H1 (cell line): ENCODE measurements at regions not wholly inside any gene's neighbourhood (a gene's known extent, or its start where the extent isn't known, plus 50 kb on each side); places are given as distances from the start of the nearest gene placed in this dataset.

Experiments used
- CTCF ChIA-PET: fragments of 300-600 bp; sonication (Branson Sonifier 250); formaldehyde crosslinking; loops from one replicate; lab custom pipeline; 2021; ENCODE audit not compliant: partially characterized antibody; lab: Charles Lee
- POLR2A ChIA-PET: fragments of 300-600 bp; sonication (Branson Sonifier 250); formaldehyde crosslinking; loops from one replicate; lab custom pipeline; 2021; ENCODE audit warnings: inconsistent platforms; ENCODE audit not compliant: partially characterized antibody; lab: Charles Lee
- DNase-seq, 2 experiments: peaks; one replicate each; pipeline versions ENCODE4 v3.0.0 to v3.0.0-alpha.2; 2010 to 2022; ENCODE audit warnings: low spot score in 2 of 2, low read depth in 1 of 2, mixed read lengths in 1 of 2
- FAIRE-seq: peaks from 2 replicates; lab custom pipeline; 2011; peaks lifted over from hg19 to GRCh38; lab: Jason Lieb, UNC
- H2AFZ ChIP-seq: 2 replicates; pipeline ENCODE4 v1.8.1; 2012; ENCODE audit warnings: low read length, inconsistent platforms
- H2AK5ac ChIP-seq: 2 replicates; pipeline ENCODE4 v1.6.1; 2013; ENCODE audit warnings: low read depth, low read length
- H2BK120ac ChIP-seq: replicated peaks from 2 replicates; pipeline ENCODE3; 2013; ENCODE audit warnings: low read depth, low read length, inconsistent platforms
- H2BK12ac ChIP-seq: 2 replicates; pipeline ENCODE4 v1.6.1; 2013; ENCODE audit warnings: low read depth, low read length
- H2BK15ac ChIP-seq: 2 replicates; pipeline ENCODE4 v1.6.1; 2013; ENCODE audit warnings: low read length
- H2BK20ac ChIP-seq: 2 replicates; pipeline ENCODE4 v1.6.1; 2013; ENCODE audit warnings: low read length
- H2BK5ac ChIP-seq: 2 replicates; pipeline ENCODE4 v1.6.1; 2013; ENCODE audit warnings: low read depth, low read length
- H3K14ac ChIP-seq: 2 replicates; pipeline ENCODE4 v1.6.1; 2013; ENCODE audit warnings: inconsistent platforms; ENCODE audit not compliant: insufficient read length
- H3K18ac ChIP-seq: 2 replicates; pipeline ENCODE4 v1.6.1; 2013; ENCODE audit warnings: low read length; ENCODE audit errors: extremely low read depth
- H3K23ac ChIP-seq: 2 replicates; pipeline ENCODE4 v1.6.1; 2013; ENCODE audit warnings: inconsistent platforms; ENCODE audit not compliant: insufficient read length
- H3K23me2 ChIP-seq: 2 replicates; pipeline ENCODE4 v1.6.1; 2013; ENCODE audit warnings: low read depth, low read length
- H3K27ac ChIP-seq: 2 replicates; pipeline ENCODE4 v1.6.1; 2011; ENCODE audit warnings: low read depth, low read length, inconsistent platforms
- H3K27me3 ChIP-seq, 4 experiments: replicated peaks in 1 of 4; 1 replicate in 1 of 4; 2 replicates in 3 of 4; pipeline versions ENCODE4 v1.6.1 to v1.8.1; 2011 to 2013; ENCODE audit warnings: low read length in 3 of 4, mild to moderate bottlenecking in 3 of 4, inconsistent platforms in 2 of 4, mixed read lengths in 2 of 4, moderate library complexity in 1 of 4; ENCODE audit not compliant: control insufficient read depth in 3 of 4, insufficient read depth in 3 of 4; ENCODE audit errors: extremely low read depth in 1 of 4
- H3K36me3 ChIP-seq, 4 experiments: 2 replicates each; pipeline versions ENCODE4 v1.6.1 to v1.8.1; 2011 to 2013; ENCODE audit warnings: mild to moderate bottlenecking in 4 of 4, low read length in 3 of 4, moderate library complexity in 2 of 4, control low read depth in 1 of 4, inconsistent platforms in 1 of 4; ENCODE audit not compliant: insufficient read depth in 4 of 4, control insufficient read depth in 2 of 4
- H3K4ac ChIP-seq: replicated peaks from 2 replicates; pipeline ENCODE3; 2013; ENCODE audit warnings: low read length, low read depth, mixed read lengths, inconsistent platforms; ENCODE audit not compliant: insufficient read length
- H3K4me1 ChIP-seq, 4 experiments: replicated peaks in 1 of 4; 1 replicate in 1 of 4; 2 replicates in 3 of 4; pipeline versions ENCODE4 v1.6.1 to v1.8.1; 2011 to 2013; ENCODE audit warnings: low read length in 3 of 4, inconsistent platforms in 2 of 4, mixed read lengths in 1 of 4; ENCODE audit not compliant: insufficient read depth in 4 of 4, control insufficient read depth in 3 of 4
- H3K4me2 ChIP-seq, 2 experiments: 2 replicates each; pipeline versions ENCODE4 v1.6.1 to v1.8.1; 2011 to 2013; ENCODE audit warnings: low read depth in 2 of 2, low read length in 2 of 2, control low read depth in 1 of 2, inconsistent platforms in 1 of 2, mild to moderate bottlenecking in 1 of 2; ENCODE audit not compliant: insufficient read depth in 1 of 2
- H3K4me3 ChIP-seq, 4 experiments: fragments of 200-600, 300-600 bp in 1 of 4; sonication (generic), shearing (Covaris generic), sonication (Bioruptor Twin) in 1 of 4; 2 replicates each; pipeline versions ENCODE4 v1.5.1 to v1.8.1; 2011 to 2016; ENCODE audit warnings: low read length in 4 of 4, low read depth in 3 of 4, control low read depth in 2 of 4, inconsistent platforms in 2 of 4, mild to moderate bottlenecking in 2 of 4, mixed read lengths in 1 of 4, moderate library complexity in 1 of 4; ENCODE audit not compliant: insufficient read depth in 2 of 4; ENCODE audit errors: extremely low read depth in 1 of 4
- H3K56ac ChIP-seq: replicated peaks from 2 replicates; pipeline ENCODE3; 2013; ENCODE audit warnings: low read depth, mild to moderate bottlenecking, mixed read lengths, low read length, inconsistent platforms; ENCODE audit not compliant: insufficient read length
- H3K79me1 ChIP-seq: 2 replicates; pipeline ENCODE4 v1.6.1; 2013; ENCODE audit warnings: low read depth, low read length, control low read depth
- H3K79me2 ChIP-seq, 2 experiments: 2 replicates each; pipeline versions ENCODE4 v1.6.1 to v1.8.1; 2012 to 2013; ENCODE audit warnings: low read length in 2 of 2, mild to moderate bottlenecking in 2 of 2, inconsistent platforms in 1 of 2; ENCODE audit not compliant: insufficient read depth in 2 of 2, control insufficient read depth in 1 of 2
- H3K9ac ChIP-seq, 4 experiments: replicated peaks in 1 of 4; 1 replicate in 1 of 4; 2 replicates in 3 of 4; pipeline versions ENCODE4 v1.6.1 to v1.8.1; 2011 to 2013; ENCODE audit warnings: low read depth in 3 of 4, low read length in 3 of 4, control low read depth in 2 of 4, mild to moderate bottlenecking in 2 of 4, moderate library complexity in 2 of 4, inconsistent platforms in 1 of 4; ENCODE audit errors: extremely low read depth in 1 of 4
- H3K9me3 ChIP-seq, 2 experiments: 2 replicates each; pipeline versions ENCODE4 v1.6.1 to v1.8.1; 2012 to 2013; ENCODE audit warnings: mild to moderate bottlenecking in 2 of 2, moderate library complexity in 2 of 2, control low read depth in 1 of 2, inconsistent platforms in 1 of 2, low read depth in 1 of 2, low read length in 1 of 2, mixed read lengths in 1 of 2; ENCODE audit not compliant: insufficient read depth in 2 of 2
- H4K20me1 ChIP-seq, 2 experiments: replicated peaks in 1 of 2; 2 replicates each; pipeline versions ENCODE3 to v1.8.1; 2011 to 2013; ENCODE audit warnings: inconsistent platforms in 2 of 2, low read length in 2 of 2, mild to moderate bottlenecking in 1 of 2; ENCODE audit not compliant: insufficient read depth in 2 of 2, control insufficient read depth in 1 of 2
- H4K5ac ChIP-seq: 2 replicates; pipeline ENCODE4 v1.6.1; 2013; ENCODE audit warnings: low read length, low read depth, mixed read lengths, inconsistent platforms; ENCODE audit not compliant: insufficient read length
- H4K8ac ChIP-seq: 2 replicates; pipeline ENCODE4 v1.8.0; 2013; ENCODE audit warnings: mild to moderate bottlenecking, moderate library complexity, low read length, inconsistent platforms; ENCODE audit not compliant: insufficient read depth; ENCODE audit errors: extremely low read depth
- H4K91ac ChIP-seq: replicated peaks from 2 replicates; pipeline ENCODE3; 2013; ENCODE audit warnings: low read length, mixed read lengths, inconsistent platforms; ENCODE audit not compliant: insufficient read length
- BACH1 ChIP-seq: IDR thresholded peaks from 2 replicates; pipeline ENCODE4 v1.6.1; 2012; ENCODE audit warnings: low read length, improper control_type of control experiment
- CBX5 ChIP-seq: fragments of 300-800, 300-1000 bp; sonication (generic); IDR thresholded peaks from 2 replicates; pipeline ENCODE4 v1.7.1; 2016; ENCODE audit warnings: antibody characterized with exemption, low read length, low read depth
- EZH2 ChIP-seq: fragments of 200-600 bp; sonication (generic); IDR thresholded peaks from 2 replicates; pipeline ENCODE4 v1.7.1; 2012; ENCODE audit warnings: low read depth, mild to moderate bottlenecking, moderate library complexity, low read length, inconsistent platforms; ENCODE audit not compliant: severe bottlenecking
- FOSL1 ChIP-seq: IDR thresholded peaks from 2 replicates; pipeline ENCODE4 v1.6.1; 2011; ENCODE audit warnings: mild to moderate bottlenecking, low read depth, low read length, moderate library complexity; ENCODE audit not compliant: insufficient read depth
- KDM1A ChIP-seq: fragments of 200-600, 300-600 bp; sonication (generic); IDR thresholded peaks from 2 replicates; pipeline ENCODE4 v1.7.1; 2016; ENCODE audit warnings: mild to moderate bottlenecking, low read length, borderline replicate concordance
- MAFK ChIP-seq: IDR thresholded peaks from 2 replicates; pipeline ENCODE4 v1.6.1; 2012; ENCODE audit warnings: low read depth, mild to moderate bottlenecking, improper control_type of control experiment, low read length
- NANOG ChIP-seq: IDR thresholded peaks from 2 replicates; pipeline ENCODE4 v1.6.1; 2011; ENCODE audit warnings: low read length, low read depth, mild to moderate bottlenecking, inconsistent platforms; ENCODE audit not compliant: insufficient read depth, poor library complexity, severe bottlenecking
- POLR2A ChIP-seq, 2 experiments: IDR thresholded peaks; 1 replicate in 1 of 2; 2 replicates in 1 of 2; pipeline ENCODE4 v1.6.1; 2011; ENCODE audit warnings: low read depth in 2 of 2, low read length in 2 of 2, mild to moderate bottlenecking in 2 of 2; ENCODE audit errors: control extremely low read depth in 1 of 2
- POU5F1 ChIP-seq: IDR thresholded peaks from 2 replicates; pipeline ENCODE4 v1.6.1; 2011; ENCODE audit warnings: low read depth, mild to moderate bottlenecking, low read length, moderate library complexity
- RAD21 ChIP-seq, 2 experiments: IDR thresholded peaks in 1 of 2; conservative IDR thresholded peaks in 1 of 2; 2 replicates each; pipeline ENCODE4 v1.6.1; 2011; ENCODE audit warnings: low read depth in 2 of 2, low read length in 2 of 2, improper control_type of control experiment in 1 of 2, inconsistent platforms in 1 of 2, mild to moderate bottlenecking in 1 of 2, moderate library complexity in 1 of 2
- RFX5 ChIP-seq: IDR thresholded peaks from 2 replicates; pipeline ENCODE4 v1.6.1; 2011; ENCODE audit warnings: low read depth, low read length, improper control_type of control experiment, borderline replicate concordance
- SIRT6 ChIP-seq: IDR thresholded peaks from one replicate; pipeline ENCODE4 v1.7.1; 2012; ENCODE audit warnings: low read length, inconsistent platforms
- WGBS, 2 experiments: shearing (Covaris generic) in 1 of 2; methylation state at CpG; one replicate each; pipeline versions ENCODE4 v1.1.6 to v1.1.7; 2013 to 2015; ENCODE audit warnings: low lambda C conversion rate in 2 of 2, mixed read lengths in 2 of 2, inconsistent platforms in 1 of 2, low coverage in 1 of 2, missing lambda C conversion rate in 1 of 2; ENCODE audit not compliant: insufficient replicate concordance in 2 of 2, insufficient coverage in 1 of 2, insufficient read length in 1 of 2; ENCODE audit errors: extremely low coverage in 1 of 2, missing lambda C conversion rate in 1 of 2; 5-methylcytosine and 5-hydroxymethylcytosine counted together
- TF ChIP-seq, protein P1 (sequence below): IDR thresholded peaks from 2 replicates; pipeline ENCODE4 v1.6.1; 2012; ENCODE audit warnings: inconsistent platforms
- TF ChIP-seq, protein P2 (sequence below): IDR thresholded peaks from 2 replicates; pipeline ENCODE4 v1.6.1; 2011; ENCODE audit warnings: low read depth, mild to moderate bottlenecking, low read length; ENCODE audit not compliant: insufficient read depth

DNA sequence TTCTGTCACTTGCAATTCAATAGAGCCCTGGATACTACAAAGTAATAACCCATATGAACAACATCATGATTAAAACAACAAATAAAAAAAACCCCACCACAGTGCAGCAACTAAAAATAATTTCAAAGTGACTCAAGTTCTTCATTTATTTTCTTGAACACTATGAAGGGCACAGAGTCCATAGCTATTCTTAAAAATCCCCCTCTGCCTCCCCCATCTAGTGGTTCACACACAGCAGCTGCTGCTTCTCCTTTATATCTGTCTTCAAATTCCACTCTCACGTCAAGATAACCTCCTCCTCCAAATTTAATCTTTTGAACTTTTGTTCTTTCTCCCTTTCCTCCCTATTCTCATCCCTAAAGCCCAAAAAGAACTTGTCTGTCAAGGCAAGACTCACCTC is 591.3 kb downstream of the ZEB2 start:
- Histone ChIP-seq H3K36me3 (no peaks in the 10 kb centered on the region), H3K4ac (no peak overlapping the region), H3K4me2 (no peak overlapping the region), H2BK20ac (no peak overlapping the region), H3K27ac (no peak overlapping the region), H3K23ac (no peak overlapping the region), H3K9ac (no peak overlapping the region), H4K5ac (no peak overlapping the region), H3K18ac (no peak overlapping the region), H2BK15ac (no peak overlapping the region), H3K14ac (no peak overlapping the region), H4K8ac (no peak overlapping the region), H3K23me2 (no peaks in the 10 kb centered on the region), H4K20me1 (no peaks in the 10 kb centered on the region), H2AK5ac (no peak overlapping the region), H3K27me3 (no peaks in the 10 kb centered on the region), H2BK5ac (no peak overlapping the region), H3K9me3 (no peaks in the 10 kb centered on the region), H2AFZ (no peak overlapping the region), H3K56ac (no peak overlapping the region), H2BK12ac (no peak overlapping the region), H2BK120ac (no peak overlapping the region), H4K91ac (no peak overlapping the region), H3K79me1 (no peaks in the 10 kb centered on the region), H3K4me3 (no peak overlapping the region), H3K4me1 (no peaks in the 10 kb centered on the region), H3K79me2 (no peaks in the 10 kb centered on the region)
- POLR2A ChIA-PET = no interaction called here
- CTCF ChIA-PET = no interaction called here
- FAIRE-seq (no peak), DNase-seq (no peak)
- TF ChIP-seq NANOG (no peak), KDM1A (no peak), EZH2 (no peak), FOSL1 (no peak), CBX5 (no peak), SIRT6 (no peak), POLR2A (IDR thresholded peaks at IDR 0.05; ENCODE audit: control extremely low read depth in 1 of 2, low read depth in 2 of 2, low read length in 2 of 2) (no peak), POU5F1 (no peak), BACH1 (no peak), MAFK (no peak), RFX5 (no peak), RAD21 (IDR thresholded peaks at IDR 0.05 in 1 of 2, conservative IDR thresholded peaks at IDR 0.05 in 1 of 2; ENCODE audit: low read depth in 2 of 2, low read length in 2 of 2) (no peak)
- TF ChIP-seq, protein P1, sequence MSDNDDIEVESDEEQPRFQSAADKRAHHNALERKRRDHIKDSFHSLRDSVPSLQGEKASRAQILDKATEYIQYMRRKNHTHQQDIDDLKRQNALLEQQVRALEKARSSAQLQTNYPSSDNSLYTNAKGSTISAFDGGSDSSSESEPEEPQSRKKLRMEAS = no peak
- TF ChIP-seq, protein P2, sequence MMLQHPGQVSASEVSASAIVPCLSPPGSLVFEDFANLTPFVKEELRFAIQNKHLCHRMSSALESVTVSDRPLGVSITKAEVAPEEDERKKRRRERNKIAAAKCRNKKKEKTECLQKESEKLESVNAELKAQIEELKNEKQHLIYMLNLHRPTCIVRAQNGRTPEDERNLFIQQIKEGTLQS = no peak
- WGBS, 2 experiments = 88% methylated on average over 1 of the region's 1 CpG; no CpG with 5 or more reads in 1 of the 2 experiments
